OCI-LY7 (cell line): ENCODE measurements at regions not wholly inside any gene's neighbourhood (a gene's known extent, or its start where the extent isn't known, plus 50 kb on each side); places are given as distances from the start of the nearest gene placed in this dataset.

ENCODE experiments used
- BruUV-seq: library from RNA; stranded (reverse); fragments of 400-500 nt; replicated peaks from 2 replicates; lab custom pipeline; 2021; lab: Mats Ljungman, UMichigan
- CTCF ChIA-PET: fragments of 300-600 bp; sonication (Branson Sonifier 250); formaldehyde crosslinking; loops from one replicate; lab custom pipeline; 2022; ENCODE audit warnings: antibody characterized with exemption; ENCODE audit not compliant: unreplicated experiment; lab: Charles Lee
- POLR2A ChIA-PET: fragments of 300-600 bp; sonication (Branson Sonifier 250); formaldehyde crosslinking; loops from one replicate; lab custom pipeline; 2022; ENCODE audit warnings: antibody characterized with exemption; lab: Charles Lee
- DNase-seq: peaks from one replicate; pipeline ENCODE4 v3.0.0-alpha.2; 2015; ENCODE audit warnings: low spot score
- H2AFZ ChIP-seq: fragments of 200-600 bp; sonication (generic), shearing (Covaris generic); 2 replicates; pipeline ENCODE4 v1.6.1; 2014; ENCODE audit warnings: mild to moderate bottlenecking, antibody characterized with exemption, low read length, moderate library complexity
- H3K27ac ChIP-seq: fragments of 200-600 bp; sonication (generic); 2 replicates; pipeline ENCODE4 v1.5.1; 2014; ENCODE audit warnings: mixed run types, low read depth, mild to moderate bottlenecking, moderate library complexity, low read length, inconsistent platforms; ENCODE audit not compliant: poor library complexity, severe bottlenecking
- H3K36me3 ChIP-seq: fragments of 200-600 bp; sonication (generic); 2 replicates; pipeline ENCODE4 v1.6.1; 2014; ENCODE audit warnings: mild to moderate bottlenecking, antibody characterized with exemption, low read length, moderate library complexity, mixed read lengths; ENCODE audit not compliant: insufficient read depth
- H3K4me1 ChIP-seq: fragments of 200-600 bp; sonication (generic); 2 replicates; pipeline ENCODE4 v1.5.1; 2014; ENCODE audit warnings: mild to moderate bottlenecking, low read length; ENCODE audit not compliant: insufficient read depth, poor library complexity, severe bottlenecking
- H3K4me2 ChIP-seq: fragments of 200-600 bp; sonication (generic); 2 replicates; pipeline ENCODE4 v1.6.1; 2014; ENCODE audit warnings: mild to moderate bottlenecking, low read length
- H3K4me3 ChIP-seq: fragments of 200-600 bp; sonication (generic); 2 replicates; pipeline ENCODE4 v1.5.1; 2014; ENCODE audit warnings: mild to moderate bottlenecking, low read depth, low read length; ENCODE audit not compliant: poor library complexity, severe bottlenecking
- H3K79me2 ChIP-seq: fragments of 200-600 bp; sonication (generic); 2 replicates; pipeline ENCODE4 v1.6.1; 2016; ENCODE audit warnings: low read depth, mild to moderate bottlenecking, low read length, moderate library complexity, mixed read lengths; ENCODE audit not compliant: insufficient read depth
- H3K9me2 ChIP-seq: fragments of 200-600 bp; sonication (generic); 2 replicates; pipeline ENCODE4 v1.6.1; 2016; ENCODE audit warnings: mild to moderate bottlenecking, low read length, mixed read lengths; ENCODE audit not compliant: insufficient read depth
- H3K9me3 ChIP-seq: fragments of 200-600 bp; sonication (generic); 2 replicates; pipeline ENCODE4 v1.6.1; 2014; ENCODE audit warnings: mild to moderate bottlenecking, mixed run types, low read length, mixed read lengths
- H4K20me1 ChIP-seq: fragments of 200-600 bp; sonication (generic); 2 replicates; pipeline ENCODE4 v1.6.1; 2014; ENCODE audit warnings: mild to moderate bottlenecking, antibody characterized with exemption, low read length, moderate library complexity, mixed read lengths; ENCODE audit not compliant: insufficient read depth
- EZH2phosphoT487 ChIP-seq: fragments of 200-600 bp; sonication (generic); IDR thresholded peaks from 2 replicates; pipeline ENCODE4 v1.6.1; 2018; ENCODE audit warnings: low read depth, borderline replicate concordance, mild to moderate bottlenecking, mixed run types, antibody characterized with exemption, low read length, moderate library complexity, mixed read lengths
- intact Hi-C: fragments of 100-400 bp; cut with micrococcal nuclease; formaldehyde crosslinking; loops from one replicate; pipeline ENCODE4 v1.10.0; 2022; ENCODE audit not compliant: unreplicated experiment
- TF ChIP-seq, protein P1 (sequence below): fragments of 200-600 bp; sonication (generic); conservative IDR thresholded peaks from 2 replicates; pipeline ENCODE4 v1.5.1; 2014; ENCODE audit warnings: mild to moderate bottlenecking, antibody characterized with exemption, low read length, moderate library complexity, mixed read lengths

DNA sequence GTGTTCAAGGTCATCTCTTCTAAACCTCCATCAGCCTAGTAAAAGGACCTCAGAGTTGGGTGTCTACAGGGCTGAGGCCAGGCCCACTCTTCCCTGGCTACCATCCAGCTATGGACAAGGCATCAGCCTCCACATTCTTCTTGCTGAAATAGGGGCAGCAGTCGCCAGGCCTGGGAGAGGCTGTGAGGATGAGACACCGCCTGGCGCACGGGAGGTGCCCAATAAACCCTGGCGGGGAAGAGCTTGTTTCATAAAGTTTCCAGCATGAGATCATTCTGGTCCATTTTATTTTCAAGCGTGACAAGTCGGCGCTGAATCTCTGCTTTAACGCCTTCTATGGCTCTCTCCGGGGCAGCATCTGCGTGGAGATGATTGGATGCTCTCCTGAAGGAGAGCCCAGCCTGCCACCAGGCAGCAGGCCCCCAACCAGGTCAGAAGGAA lies 153.4 kb downstream of the OLFM1 start:
- Histone ChIP-seq H3K79me2 (no peaks in the 10 kb centered on the region), H3K9me3 (no peaks in the 10 kb centered on the region), H3K9me2 (no peaks in the 10 kb centered on the region), H4K20me1 (no peaks in the 10 kb centered on the region), H2AFZ (no peak overlapping the region), H3K4me2 (no peak overlapping the region), H3K4me1 (no peaks in the 10 kb centered on the region), H3K27ac (no peak overlapping the region), H3K36me3 (no peaks in the 10 kb centered on the region), H3K4me3 (no peak overlapping the region)
- TF ChIP-seq, protein P1, sequence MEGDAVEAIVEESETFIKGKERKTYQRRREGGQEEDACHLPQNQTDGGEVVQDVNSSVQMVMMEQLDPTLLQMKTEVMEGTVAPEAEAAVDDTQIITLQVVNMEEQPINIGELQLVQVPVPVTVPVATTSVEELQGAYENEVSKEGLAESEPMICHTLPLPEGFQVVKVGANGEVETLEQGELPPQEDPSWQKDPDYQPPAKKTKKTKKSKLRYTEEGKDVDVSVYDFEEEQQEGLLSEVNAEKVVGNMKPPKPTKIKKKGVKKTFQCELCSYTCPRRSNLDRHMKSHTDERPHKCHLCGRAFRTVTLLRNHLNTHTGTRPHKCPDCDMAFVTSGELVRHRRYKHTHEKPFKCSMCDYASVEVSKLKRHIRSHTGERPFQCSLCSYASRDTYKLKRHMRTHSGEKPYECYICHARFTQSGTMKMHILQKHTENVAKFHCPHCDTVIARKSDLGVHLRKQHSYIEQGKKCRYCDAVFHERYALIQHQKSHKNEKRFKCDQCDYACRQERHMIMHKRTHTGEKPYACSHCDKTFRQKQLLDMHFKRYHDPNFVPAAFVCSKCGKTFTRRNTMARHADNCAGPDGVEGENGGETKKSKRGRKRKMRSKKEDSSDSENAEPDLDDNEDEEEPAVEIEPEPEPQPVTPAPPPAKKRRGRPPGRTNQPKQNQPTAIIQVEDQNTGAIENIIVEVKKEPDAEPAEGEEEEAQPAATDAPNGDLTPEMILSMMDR: no peak
- no peak for TF ChIP-seq EZH2phosphoT487
- intact Hi-C loops: no loop called here
- DNase-seq: no peak
- POLR2A ChIA-PET: no interaction called here
- CTCF ChIA-PET: no interaction called here
- BruUV-seq: no TSS peak

DNA sequence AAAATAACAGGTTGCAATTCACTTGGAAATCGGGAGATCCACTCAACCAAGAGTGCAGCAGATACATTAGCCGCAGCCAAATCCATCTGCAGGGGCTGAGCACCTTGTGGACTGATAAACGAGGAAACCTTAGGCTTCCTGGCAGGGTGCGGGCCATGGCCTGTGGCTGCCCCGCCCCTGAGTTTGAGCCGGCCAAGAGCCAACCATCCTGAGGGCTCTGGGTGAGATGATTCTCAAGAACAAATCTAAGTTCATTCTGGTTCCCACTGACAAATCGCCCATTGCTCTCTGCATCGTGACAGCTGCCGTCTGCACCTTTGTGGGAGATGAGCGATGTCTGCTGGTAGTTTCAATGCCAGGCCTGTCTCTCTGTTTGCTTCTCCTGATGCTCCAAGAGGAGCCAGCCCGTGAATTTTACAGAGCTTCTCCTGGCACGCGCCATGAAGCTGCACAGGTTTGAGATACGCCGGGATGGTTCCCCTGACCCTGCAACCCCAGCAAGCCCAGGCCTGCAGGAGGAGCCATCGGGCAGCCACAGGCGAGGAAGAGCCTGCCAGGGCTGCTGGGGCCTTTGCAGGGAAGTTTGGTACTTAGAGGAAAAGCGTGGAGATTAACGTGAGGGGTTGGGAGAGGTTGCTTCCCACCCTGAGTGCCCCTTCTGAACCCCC lies 154.0 kb downstream of the OLFM1 start:
- ChIA-PET CTCF (no interaction called here), POLR2A (no interaction called here)
- no peak for DNase-seq
- Histone ChIP-seq H3K4me3 (no peak overlapping the region), H2AFZ (no peak overlapping the region), H3K27ac (no peak overlapping the region), H3K9me2 (no peaks in the 10 kb centered on the region), H3K36me3 (no peaks in the 10 kb centered on the region), H3K9me3 (no peaks in the 10 kb centered on the region), H4K20me1 (no peaks in the 10 kb centered on the region), H3K4me1 (no peaks in the 10 kb centered on the region), H3K4me2 (no peak overlapping the region), H3K79me2 (no peaks in the 10 kb centered on the region)
- intact Hi-C loops: no loop called here
- no TSS peak for BruUV-seq
- TF ChIP-seq, protein P1: no peak
- TF ChIP-seq EZH2phosphoT487: no peak

DNA sequence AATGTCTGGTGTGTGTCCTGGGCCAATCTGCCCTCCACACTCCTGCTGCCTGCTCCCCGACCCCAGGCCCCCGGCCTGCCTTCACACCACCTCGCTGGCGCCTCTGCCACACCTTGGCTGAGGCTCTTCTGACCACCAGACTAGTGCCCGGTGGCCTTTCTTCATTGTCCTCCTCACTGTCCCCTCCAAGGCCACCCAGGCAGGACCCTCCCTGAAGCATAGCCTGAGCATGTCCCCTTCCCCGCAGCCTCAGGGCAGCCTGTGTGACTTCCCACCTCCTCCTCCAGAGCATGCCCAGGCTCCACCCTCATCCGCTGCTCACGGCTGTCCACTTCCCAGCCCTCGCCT lies 154.6 kb downstream of the OLFM1 start:
- BruUV-seq: no TSS peak
- no peak for DNase-seq
- Histone ChIP-seq H3K9me2 (no peaks in the 10 kb centered on the region), H3K36me3 (no peaks in the 10 kb centered on the region), H3K79me2 (no peaks in the 10 kb centered on the region), H3K4me3 (no peak overlapping the region), H4K20me1 (no peaks in the 10 kb centered on the region), H3K27ac (no peak overlapping the region), H3K4me1 (no peaks in the 10 kb centered on the region), H3K9me3 (no peaks in the 10 kb centered on the region), H2AFZ (no peak overlapping the region), H3K4me2 (no peak overlapping the region)
- TF ChIP-seq EZH2phosphoT487: no peak
- TF ChIP-seq, protein P1: no peak
- intact Hi-C loops: no loop called here
- CTCF ChIA-PET: no interaction called here
- POLR2A ChIA-PET: no interaction called here
